ENCODE measurements at regions not wholly inside any gene's neighbourhood (a gene's known extent, or its start where the extent isn't known, plus 50 kb on each side); places are given as distances from the start of the nearest gene placed in this dataset.
"Not testable (repeated sequence)": the region's sequence is repeated elsewhere in the genome, so short reads cannot be mapped to it uniquely, and the experiment has no call there.

GRCh38 chr5:82754759-82755158, 322.4 kb downstream of the TMEM167A start:
- DNase-seq (ENCODE audit: low read depth in 2 of 2) = no peak

- no peak for DNase-seq (ENCODE audit: low read depth in 2 of 2)
Observed at GRCh38 chr5:82754036-82754746, 323.0 kb downstream of the TMEM167A start.

- no peak for DNase-seq (ENCODE audit: low read depth in 2 of 2)
Observed at GRCh38 chr5:82753374-82753773, 323.8 kb downstream of the TMEM167A start.

GRCh38 chr5:82749461-82749820, 327.8 kb downstream of the TMEM167A start:
- DNase-seq (ENCODE audit: low read depth in 2 of 2) = no peak

- DNase-seq (ENCODE audit: low read depth in 2 of 2) = no peak
Observed at GRCh38 chr5:82748688-82749460, 328.3 kb downstream of the TMEM167A start.

GRCh38 chr5:82747986-82748385, 329.2 kb downstream of the TMEM167A start:
- no peak for DNase-seq (ENCODE audit: low read depth in 2 of 2)

- no peak for DNase-seq (ENCODE audit: low read depth in 2 of 2)
Observed at GRCh38 chr5:82745016-82745415, 332.2 kb downstream of the TMEM167A start.

GRCh38 chr5:82738681-82739269, 338.4 kb downstream of the TMEM167A start:
- DNase-seq (ENCODE audit: low read depth in 2 of 2) = no peak

GRCh38 chr5:82735160-82735789, 341.9 kb downstream of the TMEM167A start:
- DNase-seq (ENCODE audit: low read depth in 2 of 2) = no peak

GRCh38 chr5:82734347-82734746, 342.8 kb downstream of the TMEM167A start:
- DNase-seq (ENCODE audit: low read depth in 2 of 2) = no peak

- DNase-seq (ENCODE audit: low read depth in 2 of 2) = no peak
Observed at GRCh38 chr5:82730913-82731312, 346.3 kb downstream of the TMEM167A start.

- DNase-seq (ENCODE audit: low read depth in 2 of 2) = no peak
Observed at GRCh38 chr5:82728926-82729702, 348.1 kb downstream of the TMEM167A start.

- DNase-seq (ENCODE audit: low read depth in 2 of 2) = no peak
Observed at GRCh38 chr5:82723168-82723567, 354.0 kb downstream of the TMEM167A start.

- no peak for DNase-seq (ENCODE audit: low read depth in 2 of 2)
Observed at GRCh38 chr5:82721087-82721410, 356.1 kb downstream of the TMEM167A start.

GRCh38 chr5:82720213-82721086, 356.7 kb downstream of the TMEM167A start:
- no peak for DNase-seq (ENCODE audit: low read depth in 2 of 2)

- no peak for DNase-seq (ENCODE audit: low read depth in 2 of 2)
Observed at GRCh38 chr5:82719368-82719767, 357.8 kb downstream of the TMEM167A start.

GRCh38 chr5:82717738-82718137, 359.5 kb downstream of the TMEM167A start:
- DNase-seq (ENCODE audit: low read depth in 2 of 2) = no peak

GRCh38 chr5:82714732-82715131, 362.5 kb downstream of the TMEM167A start:
- DNase-seq (ENCODE audit: low read depth in 2 of 2) = not testable (repeated sequence)

- DNase-seq (ENCODE audit: low read depth in 2 of 2) = no peak
Observed at GRCh38 chr5:82713811-82714210, 363.4 kb downstream of the TMEM167A start.

- DNase-seq (ENCODE audit: low read depth in 2 of 2) = no peak
Observed at GRCh38 chr5:82707741-82708140, 369.5 kb downstream of the TMEM167A start.

GRCh38 chr5:82704381-82704780, 372.8 kb downstream of the TMEM167A start:
- no peak for DNase-seq (ENCODE audit: low read depth in 2 of 2)
